K562 (cell line): ENCODE measurements at regions not wholly inside any gene's neighbourhood (a gene's known extent, or its start where the extent isn't known, plus 50 kb on each side); places are given as distances from the start of the nearest gene placed in this dataset.

Source experiments
- BMI1 ChIP-seq: fragments of 150-350 bp; IDR thresholded peaks from 2 replicates; pipeline ENCODE4 v1.6.1; 2014; ENCODE audit warnings: low read length
- CREB1 ChIP-seq, 2 experiments: sonication (generic) in 1 of 2; formaldehyde crosslinking in 1 of 2; IDR thresholded peaks; 2 replicates each; pipeline versions ENCODE4 v1.6.1 to v1.8.0; 2012 to 2022; ENCODE audit warnings: inconsistent platforms in 1 of 2, mild to moderate bottlenecking in 1 of 2, missing genetic modification reagents in 1 of 2, moderate library complexity in 1 of 2
- CREM ChIP-seq: IDR thresholded peaks from 2 replicates; pipeline ENCODE4 v1.6.1; 2014; ENCODE audit warnings: antibody characterized with exemption, low read depth
- GABPB2 ChIP-seq: fragments of 250-450 bp; sonication (Bioruptor Pico); conservative IDR thresholded peaks from 2 replicates; pipeline ENCODE4 v1.5.1; 2021; ENCODE audit warnings: mild to moderate bottlenecking
- GATA2 ChIP-seq: sonication (generic); formaldehyde crosslinking; IDR thresholded peaks from 2 replicates; pipeline ENCODE4 v1.4.0; 2020; ENCODE audit warnings: mild to moderate bottlenecking, missing genetic modification reagents
- HEY1 ChIP-seq: fragments of 250-450 bp; sonication (Bioruptor Pico); IDR thresholded peaks from 2 replicates; pipeline ENCODE4 v1.5.0; 2020; ENCODE audit warnings: mild to moderate bottlenecking, moderate library complexity, borderline replicate concordance
- HMGXB4 ChIP-seq: sonication (generic); formaldehyde crosslinking; IDR thresholded peaks from 2 replicates; pipeline ENCODE4 v1.8.1; 2023; ENCODE audit warnings: mild to moderate bottlenecking, missing genetic modification reagents
- MAZ ChIP-seq, 2 experiments: fragments of 450-650 bp in 1 of 2; sonication (generic) in 1 of 2; formaldehyde crosslinking; IDR thresholded peaks in 1 of 2; conservative IDR thresholded peaks in 1 of 2; 2 replicates each; pipeline versions ENCODE4 v1.4.0 to v1.5.0; 2020; ENCODE audit warnings: mild to moderate bottlenecking in 1 of 2, missing genetic modification reagents in 1 of 2
- MEIS2 ChIP-seq: fragments of 450-650 bp; IDR thresholded peaks from 2 replicates; pipeline ENCODE4 v1.6.1; 2014; ENCODE audit warnings: mild to moderate bottlenecking; ENCODE audit not compliant: partially characterized antibody
- MYC ChIP-seq, 2 experiments: fragments of 250-450 bp in 1 of 2; sonication (Bioruptor Pico) in 1 of 2; IDR thresholded peaks; 2 replicates each; pipeline versions ENCODE4 v1.5.1 to v1.6.1; 2012 to 2021; ENCODE audit warnings: low read depth in 2 of 2, borderline replicate concordance in 1 of 2, improper control_type of control experiment in 1 of 2, low read length in 1 of 2, mild to moderate bottlenecking in 1 of 2, moderate library complexity in 1 of 2
- NBN ChIP-seq: fragments of 450-650 bp; IDR thresholded peaks from 2 replicates; pipeline ENCODE4 v1.6.1; 2016; ENCODE audit warnings: low read depth, mild to moderate bottlenecking
- NEUROD1 ChIP-seq: fragments of 150-350 bp; IDR thresholded peaks from 2 replicates; pipeline ENCODE4 v1.6.1; 2014; ENCODE audit warnings: borderline replicate concordance, low read length, low read depth; ENCODE audit not compliant: partially characterized antibody
- PKNOX1 ChIP-seq: fragments of 450-650 bp; IDR thresholded peaks from 2 replicates; pipeline ENCODE4 v1.6.1; 2016
- RBBP5 ChIP-seq: fragments of 200-600 bp; sonication (generic); IDR thresholded peaks from 2 replicates; pipeline ENCODE4 v1.6.1; 2012; ENCODE audit warnings: borderline replicate concordance, mild to moderate bottlenecking, low read length, control low read depth, inconsistent platforms; ENCODE audit not compliant: insufficient read depth, poor library complexity, severe bottlenecking
- SIRT6 ChIP-seq: IDR thresholded peaks from one replicate; pipeline ENCODE4 v1.6.1; 2012; ENCODE audit warnings: low read depth, mild to moderate bottlenecking, control low read depth, inconsistent platforms, low read length, moderate library complexity
- SOX6 ChIP-seq: fragments of 450-650 bp; IDR thresholded peaks from 2 replicates; pipeline ENCODE4 v1.6.1; 2014; ENCODE audit warnings: mild to moderate bottlenecking
- STAG1 ChIP-seq: sonication (generic); formaldehyde crosslinking; IDR thresholded peaks from 2 replicates; pipeline ENCODE4 v1.5.0; 2020; ENCODE audit warnings: missing genetic modification reagents, borderline replicate concordance
- STAT5A ChIP-seq: IDR thresholded peaks from 2 replicates; pipeline ENCODE4 v1.6.1; 2012; ENCODE audit warnings: low read length, inconsistent platforms, borderline replicate concordance
- TEAD1 ChIP-seq, 2 experiments: fragments of 450-650 bp in 1 of 2; sonication (generic) in 1 of 2; formaldehyde crosslinking; IDR thresholded peaks; 2 replicates each; pipeline versions ENCODE4 v1.4.0 to v1.8.0; 2020 to 2022; ENCODE audit warnings: mild to moderate bottlenecking in 2 of 2, missing genetic modification reagents in 1 of 2
- TRIM24 ChIP-seq, 2 experiments: fragments of 450-650 bp; IDR thresholded peaks; 2 replicates each; pipeline ENCODE4 v1.6.1; 2016
- VEZF1 ChIP-seq: fragments of 200-800 bp; sonication (Bioruptor generic); IDR thresholded peaks from 2 replicates; pipeline ENCODE4 v1.6.1; 2017; ENCODE audit warnings: missing genetic modification characterization, missing compliant biosample characterization
- ZNF282 ChIP-seq: sonication (generic); formaldehyde crosslinking; IDR thresholded peaks from 2 replicates; pipeline ENCODE4 v1.8.1; 2023; ENCODE audit warnings: missing genetic modification reagents
- ZNF584 ChIP-seq: fragments of 200-800 bp; sonication (Bioruptor generic); IDR thresholded peaks from 2 replicates; pipeline ENCODE4 v1.6.1; 2016; ENCODE audit warnings: low read depth, mild to moderate bottlenecking, missing genetic modification characterization, missing compliant biosample characterization

- TF ChIP-seq GABPB2 (CRISPR knock-in tag): no peak
- TF ChIP-seq MEIS2: peak; percentile 74
- peak; percentile 51; the same call in 1 of the 2 replicates for TF ChIP-seq GATA2 (CRISPR knock-in tag)
- no peak for TF ChIP-seq STAG1 (CRISPR knock-in tag)
- no peak for TF ChIP-seq ZNF282 (CRISPR knock-in tag)
- TF ChIP-seq TRIM24 (IDR thresholded peaks at IDR 0.05): peak; percentile 54 to 80; a peak in 3 of 4 replicates
- no peak for TF ChIP-seq BMI1
- no peak for TF ChIP-seq SIRT6
- peak; percentile 95 for TF ChIP-seq CREM
- peak; percentile 44 for TF ChIP-seq RBBP5
- no peak for TF ChIP-seq HEY1 (CRISPR knock-in tag)
- TF ChIP-seq MYC (IDR thresholded peaks at IDR 0.05; ENCODE audit: low read depth, low read length): peak; percentile 9; the same call in 1 of the 2 replicates
- no peak for TF ChIP-seq MYC (CRISPR knock-in tag; IDR thresholded peaks at IDR 0.05; ENCODE audit: borderline replicate concordance, low read depth)
- peak; percentile 68 for TF ChIP-seq SOX6
- TF ChIP-seq PKNOX1: peak; percentile 75
- TF ChIP-seq STAT5A: peak; percentile 33; the same call in 1 of the 2 replicates
- TF ChIP-seq CREB1 (IDR thresholded peaks at IDR 0.05): peak; percentile 71
- peak; percentile 77 for TF ChIP-seq CREB1 (CRISPR knock-in tag; IDR thresholded peaks at IDR 0.05)
- TF ChIP-seq TEAD1 (CRISPR knock-in tag; IDR thresholded peaks at IDR 0.05): no peak
- no peak for TF ChIP-seq ZNF584 (CRISPR knock-in tag)
- TF ChIP-seq HMGXB4 (CRISPR knock-in tag): 0 out of 2 replicates have a peak, but pooled peaks have one; percentile 28
- TF ChIP-seq NEUROD1: no peak
- no peak for TF ChIP-seq VEZF1 (CRISPR knock-in tag)
- TF ChIP-seq MAZ (CRISPR knock-in tag; conservative IDR thresholded peaks at IDR 0.05 in 1 of 2, IDR thresholded peaks at IDR 0.05 in 1 of 2): no peak
- TF ChIP-seq NBN: no peak
Observed at GRCh38 chr1:43044572-43045361, 86.1 kb upstream of the SLC2A1 start (continued).
